Prostate gland (tissue), 2 donors: ENCODE measurements at regions not wholly inside any gene's neighbourhood (a gene's known extent, or its start where the extent isn't known, plus 50 kb on each side); places are given as distances from the start of the nearest gene placed in this dataset.

Experiments
- DNase-seq: peaks from one replicate; pipeline ENCODE4 v3.0.0-alpha.2; 2019; ENCODE audit warnings: low spot score
- H3K27ac ChIP-seq, 2 donors: fragments of 200-600 bp; sonication (generic); 2 replicates each; pipeline ENCODE4 v1.5.1; 2017 to 2019
- H3K27me3 ChIP-seq: fragments of 200-600 bp; sonication (generic); replicated peaks from 2 replicates; pipeline ENCODE4 v1.5.1; 2019; ENCODE audit not compliant: insufficient read depth
- H3K36me3 ChIP-seq, 2 donors: fragments of 200-600 bp; sonication (generic); 1 replicate in 1 of 2; 2 replicates in 1 of 2; pipeline versions ENCODE4 v1.5.1 to v1.8.1; 2017 to 2019
- H3K4me1 ChIP-seq: fragments of 200-600 bp; sonication (generic); replicated peaks from 2 replicates; pipeline ENCODE4 v1.5.1; 2019
- H3K4me3 ChIP-seq, 2 donors: fragments of 200-600 bp; sonication (generic); 2 replicates each; pipeline ENCODE4 v1.5.1; 2017 to 2019
- H3K9me3 ChIP-seq: fragments of 200-600 bp; sonication (generic); 2 replicates; pipeline ENCODE4 v1.5.1; 2017
- POLR2A ChIP-seq: fragments of 450-650 bp; IDR thresholded peaks from one replicate; pipeline ENCODE4 v1.6.1; 2016; ENCODE audit warnings: antibody characterized with exemption, mild to moderate bottlenecking
- POLR2AphosphoS5 ChIP-seq: sonication (generic); formaldehyde crosslinking; IDR thresholded peaks from one replicate; pipeline ENCODE4 v1.6.1; 2017; ENCODE audit warnings: antibody characterized with exemption
- WGBS: methylation state at CpG from one replicate; pipeline ENCODE4 v1.1.5; 2018; 5-methylcytosine and 5-hydroxymethylcytosine counted together
- intact Hi-C: fragments of 100-400 bp; cut with DNase I; formaldehyde crosslinking; loops from one replicate; pipeline ENCODE4 v1.14.2; 2022
- TF ChIP-seq, protein P1 (sequence below), 4 experiments: fragments of 200-600 bp in 2 of 4; fragments of 450-650 bp in 2 of 4; sonication (generic) in 2 of 4; IDR thresholded peaks; 1 replicate in 3 of 4; 2 replicates in 1 of 4; pipeline ENCODE4 v1.5.1; 2016 to 2019; ENCODE audit warnings: antibody characterized with exemption in 4 of 4, mild to moderate bottlenecking in 2 of 4, moderate library complexity in 2 of 4

DNA sequence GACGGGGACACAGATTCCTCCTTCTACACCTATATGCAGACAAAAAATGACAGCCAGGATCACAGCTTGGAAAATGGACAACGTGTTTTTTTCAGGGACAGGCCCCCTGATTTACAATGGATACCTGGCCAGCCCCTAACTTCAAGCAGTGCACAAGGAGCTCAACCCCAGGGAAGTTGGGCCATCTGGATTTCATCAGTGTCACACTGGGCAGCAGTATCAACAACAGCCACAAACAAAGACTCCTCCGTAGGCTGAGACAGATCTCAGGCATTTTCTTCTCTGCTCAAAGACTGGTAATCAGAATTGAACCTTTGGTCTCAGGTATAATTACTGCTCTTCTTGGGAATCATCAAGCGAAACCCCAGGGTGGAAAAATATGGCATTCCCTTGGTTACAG is 374.0 kb downstream of the ZNF608 start:
- intact Hi-C loops: no loop called here
- H3K4me1 ChIP-seq: no peaks in the 10 kb centered on the region
- no peaks in the 10 kb centered on the region for H3K27me3 ChIP-seq
- no peak overlapping the region for H3K4me3 ChIP-seq
- H3K27ac ChIP-seq: no peak overlapping the region
- no peak for TF ChIP-seq POLR2A
- TF ChIP-seq, protein P1, sequence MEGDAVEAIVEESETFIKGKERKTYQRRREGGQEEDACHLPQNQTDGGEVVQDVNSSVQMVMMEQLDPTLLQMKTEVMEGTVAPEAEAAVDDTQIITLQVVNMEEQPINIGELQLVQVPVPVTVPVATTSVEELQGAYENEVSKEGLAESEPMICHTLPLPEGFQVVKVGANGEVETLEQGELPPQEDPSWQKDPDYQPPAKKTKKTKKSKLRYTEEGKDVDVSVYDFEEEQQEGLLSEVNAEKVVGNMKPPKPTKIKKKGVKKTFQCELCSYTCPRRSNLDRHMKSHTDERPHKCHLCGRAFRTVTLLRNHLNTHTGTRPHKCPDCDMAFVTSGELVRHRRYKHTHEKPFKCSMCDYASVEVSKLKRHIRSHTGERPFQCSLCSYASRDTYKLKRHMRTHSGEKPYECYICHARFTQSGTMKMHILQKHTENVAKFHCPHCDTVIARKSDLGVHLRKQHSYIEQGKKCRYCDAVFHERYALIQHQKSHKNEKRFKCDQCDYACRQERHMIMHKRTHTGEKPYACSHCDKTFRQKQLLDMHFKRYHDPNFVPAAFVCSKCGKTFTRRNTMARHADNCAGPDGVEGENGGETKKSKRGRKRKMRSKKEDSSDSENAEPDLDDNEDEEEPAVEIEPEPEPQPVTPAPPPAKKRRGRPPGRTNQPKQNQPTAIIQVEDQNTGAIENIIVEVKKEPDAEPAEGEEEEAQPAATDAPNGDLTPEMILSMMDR (IDR thresholded peaks at IDR 0.05): no peak
- no peaks in the 10 kb centered on the region for H3K36me3 ChIP-seq
- WGBS: 90% methylated on average over 4 of the region's 4 CpGs
- H3K9me3 ChIP-seq: no peaks in the 10 kb centered on the region
- no peak for DNase-seq

DNA sequence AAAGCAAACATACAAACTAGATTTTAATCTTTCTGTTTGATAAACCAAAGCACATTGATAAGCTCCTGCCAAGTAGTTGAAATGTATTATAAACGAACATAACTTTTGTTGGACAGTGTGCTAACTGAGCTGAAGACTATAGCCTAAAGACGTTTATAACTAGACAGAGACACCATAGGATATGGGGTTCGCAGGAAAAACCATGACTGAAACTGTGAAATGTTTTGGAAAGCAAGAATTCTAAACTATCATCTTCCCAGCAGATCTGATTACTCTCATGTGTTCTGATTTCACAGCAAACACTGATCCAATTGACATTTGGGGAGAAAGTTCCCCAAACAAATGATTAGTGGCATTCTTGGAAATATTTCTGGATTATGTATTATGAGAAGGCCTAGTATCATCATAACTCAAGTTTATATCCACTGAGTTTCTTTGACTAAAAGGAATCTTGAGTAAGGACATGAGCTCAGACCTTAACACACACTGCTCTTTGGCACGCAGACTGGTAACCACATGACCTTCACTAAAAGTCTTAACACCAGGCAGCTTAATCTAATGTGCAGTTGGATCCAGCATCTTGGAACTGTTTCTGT is 375.2 kb downstream of the ZNF608 start:
- intact Hi-C loops: no loop called here
- TF ChIP-seq POLR2AphosphoS5 (no peak), POLR2A (no peak)
- TF ChIP-seq, protein P1 (IDR thresholded peaks at IDR 0.05): no peak
- no peak for DNase-seq
- H3K4me1 ChIP-seq: no peaks in the 10 kb centered on the region
- H3K27ac ChIP-seq: no peak overlapping the region
- H3K9me3 ChIP-seq: no peaks in the 10 kb centered on the region
- H3K36me3 ChIP-seq: no peaks in the 10 kb centered on the region
- no peak overlapping the region for H3K4me3 ChIP-seq
- 43% methylated on average over 4 of the region's 4 CpGs for WGBS
- no peaks in the 10 kb centered on the region for H3K27me3 ChIP-seq

DNA sequence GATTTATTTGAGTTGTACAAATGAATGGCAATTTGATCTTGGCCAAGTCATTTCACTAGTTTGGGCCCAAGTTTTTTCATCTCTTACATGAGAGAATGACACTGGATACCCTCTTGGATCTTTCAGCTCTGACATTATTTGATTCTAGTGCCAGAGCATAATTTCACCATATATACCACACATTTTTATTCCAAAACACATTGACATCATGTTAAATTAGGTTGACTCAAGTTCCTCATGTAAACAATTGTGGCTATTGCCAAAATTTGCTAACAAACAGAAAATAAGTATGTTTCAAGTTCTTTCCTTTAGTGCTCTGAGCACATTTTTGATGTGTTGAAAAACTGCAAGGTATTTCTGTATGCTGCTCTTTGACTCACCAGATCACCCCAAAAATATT is 375.8 kb downstream of the ZNF608 start:
- H3K4me3 ChIP-seq: no peak overlapping the region
- H3K9me3 ChIP-seq: no peaks in the 10 kb centered on the region
- H3K36me3 ChIP-seq: no peaks in the 10 kb centered on the region
- no peak for DNase-seq
- TF ChIP-seq POLR2A (no peak), POLR2AphosphoS5 (no peak)
- TF ChIP-seq, protein P1 (IDR thresholded peaks at IDR 0.05): no peak
- H3K27ac ChIP-seq: no peak overlapping the region
- H3K4me1 ChIP-seq: no peaks in the 10 kb centered on the region
- intact Hi-C loops: no loop called here
- no peaks in the 10 kb centered on the region for H3K27me3 ChIP-seq

DNA sequence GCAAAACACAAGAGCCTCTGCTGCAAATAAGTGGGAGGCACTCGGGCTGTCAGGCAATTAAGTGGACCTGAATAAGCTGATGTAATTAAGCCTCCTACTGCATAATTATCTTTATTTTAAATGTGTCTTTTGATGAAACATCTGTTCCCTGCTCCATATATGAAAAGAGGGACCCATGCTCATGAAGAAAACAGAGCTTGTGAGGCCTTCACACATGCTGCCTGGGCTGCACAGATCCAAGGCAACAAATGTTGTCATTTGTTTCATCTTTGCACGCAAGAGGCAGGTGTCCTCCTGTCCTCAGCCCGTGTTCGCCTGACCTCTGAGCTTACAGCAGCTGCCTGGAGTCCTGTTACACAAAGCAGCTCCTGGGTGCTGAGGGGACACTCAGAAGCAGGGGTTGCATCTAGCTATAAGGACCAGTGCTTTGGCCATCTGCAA is 381.1 kb downstream of the ZNF608 start:
- 67% methylated on average over 4 of the region's 4 CpGs for WGBS
- DNase-seq: no peak
- TF ChIP-seq, protein P1 (IDR thresholded peaks at IDR 0.05): no peak
- TF ChIP-seq POLR2AphosphoS5 (no peak), POLR2A (no peak)
- intact Hi-C loops: no loop called here
- no peaks in the 10 kb centered on the region for H3K9me3 ChIP-seq
- no peaks in the 10 kb centered on the region for H3K36me3 ChIP-seq
- no peaks in the 10 kb centered on the region for H3K27me3 ChIP-seq
- H3K4me1 ChIP-seq: no peaks in the 10 kb centered on the region
- H3K4me3 ChIP-seq: no peak overlapping the region
- no peak overlapping the region for H3K27ac ChIP-seq

DNA sequence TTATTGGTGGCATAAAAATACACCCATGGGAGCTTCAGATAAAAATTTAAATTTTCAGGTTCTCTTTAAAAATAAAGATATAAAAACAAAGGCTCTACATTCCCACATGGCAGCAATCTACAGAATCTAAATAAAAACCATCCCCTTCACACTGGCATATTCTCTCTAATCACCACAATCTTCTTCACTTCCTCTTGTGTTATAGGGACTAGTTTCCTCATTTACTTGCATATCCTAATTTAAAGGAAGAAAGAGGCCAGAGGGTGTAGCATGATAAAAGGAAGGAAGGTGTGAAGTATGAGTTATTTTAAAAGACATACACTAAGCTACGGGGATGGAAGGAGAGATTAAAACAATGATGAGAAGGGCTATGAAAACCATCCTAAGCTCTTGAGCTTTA is 390.5 kb downstream of the ZNF608 start:
- WGBS: 90% methylated on average over 1 of the region's 1 CpG
- TF ChIP-seq POLR2AphosphoS5: no peak

More for the DNA sequence above, 390.5 kb downstream of the ZNF608 start:
- no peak for DNase-seq
- H3K4me3 ChIP-seq: no peak overlapping the region
- no peaks in the 10 kb centered on the region for H3K9me3 ChIP-seq
- no peaks in the 10 kb centered on the region for H3K4me1 ChIP-seq
- H3K27me3 ChIP-seq: no peaks in the 10 kb centered on the region
- H3K27ac ChIP-seq: no peak overlapping the region
- H3K36me3 ChIP-seq: no peaks in the 10 kb centered on the region
- intact Hi-C loops: no loop called here
